Neural progenitor cell (in vitro differentiated cells): ENCODE measurements at regions not wholly inside any gene's neighbourhood (a gene's known extent, or its start where the extent isn't known, plus 50 kb on each side); places are given as distances from the start of the nearest gene placed in this dataset.

Experiments
- DNase-seq: peaks from one replicate; pipeline ENCODE4 v3.0.0-alpha.2; 2016; ENCODE audit warnings: low spot score
- H2AFZ ChIP-seq: fragments of 200-600 bp; sonication (generic); replicated peaks from 2 replicates; pipeline ENCODE4 v1.6.1; 2016; ENCODE audit warnings: antibody characterized with exemption
- H3F3A ChIP-seq: fragments of 200-600 bp; sonication (generic); 2 replicates; pipeline ENCODE4 v1.6.1; 2016; ENCODE audit warnings: antibody characterized with exemption, low read depth
- H3K27ac ChIP-seq: fragments of 200-600 bp; sonication (generic); 2 replicates; pipeline ENCODE4 v1.5.1; 2016; ENCODE audit warnings: mild to moderate bottlenecking
- H3K27me3 ChIP-seq: fragments of 200-600 bp; sonication (generic); 2 replicates; pipeline ENCODE4 v1.6.1; 2016; ENCODE audit warnings: mild to moderate bottlenecking, moderate library complexity
- H3K36me3 ChIP-seq: fragments of 200-600 bp; sonication (generic); 2 replicates; pipeline ENCODE4 v1.5.1; 2016
- H3K4me1 ChIP-seq: fragments of 200-600 bp; sonication (generic); 2 replicates; pipeline ENCODE4 v1.6.1; 2016; ENCODE audit warnings: mixed run types
- H3K4me2 ChIP-seq: fragments of 200-600 bp; sonication (generic); 2 replicates; pipeline ENCODE4 v1.6.1; 2016
- H3K4me3 ChIP-seq: fragments of 200-600 bp; sonication (generic); 2 replicates; pipeline ENCODE4 v1.5.1; 2016
- H3K79me2 ChIP-seq: fragments of 200-600 bp; sonication (generic); 2 replicates; pipeline ENCODE4 v1.6.1; 2016; ENCODE audit warnings: low read depth
- H3K9ac ChIP-seq: fragments of 200-600 bp; sonication (generic); 2 replicates; pipeline ENCODE4 v1.6.1; 2016
- H3K9me3 ChIP-seq: fragments of 200-600 bp; sonication (generic); 2 replicates; pipeline ENCODE4 v1.5.1; 2016; ENCODE audit warnings: low read depth
- H4K20me1 ChIP-seq: fragments of 200-600 bp; sonication (generic); 2 replicates; pipeline ENCODE4 v1.6.1; 2016; ENCODE audit warnings: low read depth
- H3K27ac Mint-ChIP-seq: 3 replicates; pipeline ENCODE4 v1.8.0; 2021; ENCODE audit warnings: mixed read lengths
- H3K27me3 Mint-ChIP-seq: 2 replicates; pipeline ENCODE4 v1.8.0; 2022; ENCODE audit warnings: low read depth, mild to moderate bottlenecking, inconsistent platforms, moderate library complexity, mixed read lengths; ENCODE audit not compliant: insufficient read depth
- H3K36me3 Mint-ChIP-seq: 3 replicates; pipeline ENCODE4 v1.8.0; 2021; ENCODE audit warnings: mixed read lengths
- H3K4me1 Mint-ChIP-seq: 3 replicates; pipeline ENCODE4 v1.8.0; 2021; ENCODE audit warnings: mixed read lengths
- H3K4me3 Mint-ChIP-seq: 3 replicates; pipeline ENCODE4 v1.8.0; 2021; ENCODE audit warnings: mild to moderate bottlenecking, moderate library complexity, mixed read lengths
- H3K9me3 Mint-ChIP-seq: 3 replicates; pipeline ENCODE4 v1.8.0; 2020; ENCODE audit warnings: mixed read lengths
- EZH2 ChIP-seq: fragments of 200-600 bp; sonication (generic); IDR thresholded peaks from 2 replicates; pipeline ENCODE4 v1.6.1; 2017; ENCODE audit warnings: antibody characterized with exemption, mild to moderate bottlenecking, moderate library complexity
- EZH2phosphoT487 ChIP-seq: fragments of 200-600 bp; sonication (generic); IDR thresholded peaks from 2 replicates; pipeline ENCODE4 v1.6.1; 2017; ENCODE audit warnings: antibody characterized with exemption
- TF ChIP-seq, protein P1 (sequence below): fragments of 200-600 bp; sonication (generic); IDR thresholded peaks from 2 replicates; pipeline ENCODE4 v1.5.1; 2017; ENCODE audit warnings: antibody characterized with exemption, mild to moderate bottlenecking

DNA sequence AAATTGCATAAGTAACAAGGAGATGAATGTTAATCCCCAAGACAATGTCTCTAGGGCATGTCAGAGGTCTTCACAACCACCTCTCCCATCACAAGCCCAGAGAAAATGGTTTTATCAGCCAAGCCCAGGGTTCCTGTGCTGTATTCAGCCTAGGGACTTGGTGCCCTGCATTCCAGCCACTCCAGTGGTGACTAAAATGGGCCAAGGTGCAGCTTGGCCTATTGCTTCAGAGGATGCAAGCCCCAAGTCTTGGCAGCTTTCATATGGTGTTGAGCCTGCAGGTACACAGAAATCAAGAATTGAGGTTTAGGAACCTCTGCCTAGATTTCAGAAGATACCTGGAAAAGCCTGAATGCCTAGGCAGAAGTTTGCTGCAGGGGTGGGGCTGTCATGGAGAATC, 1118.6 kb downstream of the PLA2G4A start:
- H3K4me3 Mint-ChIP-seq = no peak overlapping the region

DNA sequence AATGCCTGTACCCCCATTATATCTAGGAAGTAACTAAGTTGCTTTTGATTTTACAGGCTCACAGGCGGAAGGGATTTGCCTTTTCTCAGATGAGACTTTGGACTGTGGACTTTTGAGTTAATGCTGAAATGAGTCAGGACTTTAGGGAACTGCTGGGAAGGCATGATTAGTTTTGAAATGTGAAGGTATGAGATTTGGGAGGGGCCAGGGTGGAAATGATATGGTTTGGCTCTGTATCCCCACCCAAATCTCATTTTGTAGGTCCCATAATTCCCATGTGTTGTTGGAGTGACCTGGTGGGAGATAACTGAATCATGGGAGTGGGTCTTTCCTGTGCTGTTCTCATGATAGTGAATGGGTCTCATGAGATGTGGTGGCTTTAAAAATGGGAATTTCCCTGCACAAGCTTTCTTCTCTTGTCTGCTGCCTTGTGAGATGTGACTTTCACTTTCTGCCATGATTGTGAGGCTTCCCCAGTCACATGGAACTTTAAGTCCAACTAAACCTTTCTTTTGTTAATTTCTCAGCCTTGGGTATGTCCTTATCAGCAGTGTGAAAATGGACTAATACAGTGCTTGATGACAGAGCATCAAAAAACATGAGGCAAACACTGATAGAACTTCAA, 1119.5 kb downstream of the PLA2G4A start:
- no peaks in the 10 kb centered on the region for H3K79me2 ChIP-seq
- Mint-ChIP-seq H3K27ac (no peak overlapping the region), H3K4me1 (no peaks in the 10 kb centered on the region), H3K9me3 (peaks cover 23% of the 10 kb centered on the region), H3K4me3 (no peak overlapping the region), H3K36me3 (peaks cover 3% of the 10 kb centered on the region), H3K27me3 (peaks cover 2% of the 10 kb centered on the region)
- H3K27me3 ChIP-seq = no peaks in the 10 kb centered on the region
- H3K4me3 ChIP-seq = no peak overlapping the region
- H3K27ac ChIP-seq = no peak overlapping the region
- no peaks in the 10 kb centered on the region for H3K4me1 ChIP-seq
- DNase-seq = no peak
- TF ChIP-seq, protein P1, sequence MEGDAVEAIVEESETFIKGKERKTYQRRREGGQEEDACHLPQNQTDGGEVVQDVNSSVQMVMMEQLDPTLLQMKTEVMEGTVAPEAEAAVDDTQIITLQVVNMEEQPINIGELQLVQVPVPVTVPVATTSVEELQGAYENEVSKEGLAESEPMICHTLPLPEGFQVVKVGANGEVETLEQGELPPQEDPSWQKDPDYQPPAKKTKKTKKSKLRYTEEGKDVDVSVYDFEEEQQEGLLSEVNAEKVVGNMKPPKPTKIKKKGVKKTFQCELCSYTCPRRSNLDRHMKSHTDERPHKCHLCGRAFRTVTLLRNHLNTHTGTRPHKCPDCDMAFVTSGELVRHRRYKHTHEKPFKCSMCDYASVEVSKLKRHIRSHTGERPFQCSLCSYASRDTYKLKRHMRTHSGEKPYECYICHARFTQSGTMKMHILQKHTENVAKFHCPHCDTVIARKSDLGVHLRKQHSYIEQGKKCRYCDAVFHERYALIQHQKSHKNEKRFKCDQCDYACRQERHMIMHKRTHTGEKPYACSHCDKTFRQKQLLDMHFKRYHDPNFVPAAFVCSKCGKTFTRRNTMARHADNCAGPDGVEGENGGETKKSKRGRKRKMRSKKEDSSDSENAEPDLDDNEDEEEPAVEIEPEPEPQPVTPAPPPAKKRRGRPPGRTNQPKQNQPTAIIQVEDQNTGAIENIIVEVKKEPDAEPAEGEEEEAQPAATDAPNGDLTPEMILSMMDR = no peak
- TF ChIP-seq EZH2phosphoT487 = no peak
- TF ChIP-seq EZH2 = no peak
- H3K36me3 ChIP-seq = no peaks in the 10 kb centered on the region
- H3K9me3 ChIP-seq = peaks cover 11% of the 10 kb centered on the region
- no peak overlapping the region for H3K9ac ChIP-seq
- H3F3A ChIP-seq = no peaks in the 10 kb centered on the region
- H2AFZ ChIP-seq = no peak overlapping the region
- H3K4me2 ChIP-seq = no peak overlapping the region
- no peaks in the 10 kb centered on the region for H4K20me1 ChIP-seq

More for the DNA sequence above, 1118.6 kb downstream of the PLA2G4A start:
- H3K4me3 ChIP-seq = no peak overlapping the region
- H3K79me2 ChIP-seq = no peaks in the 10 kb centered on the region
- H3K27ac ChIP-seq = no peak overlapping the region
- no peak for DNase-seq
- no peak overlapping the region for H2AFZ ChIP-seq
- H3K27me3 ChIP-seq = no peaks in the 10 kb centered on the region
- Mint-ChIP-seq H3K27ac (no peak overlapping the region), H3K27me3 (peaks cover 2% of the 10 kb centered on the region), H3K36me3 (peaks cover 3% of the 10 kb centered on the region), H3K9me3 (peaks cover 22% of the 10 kb centered on the region), H3K4me1 (no peaks in the 10 kb centered on the region)
- H4K20me1 ChIP-seq = no peaks in the 10 kb centered on the region
- H3K4me2 ChIP-seq = no peak overlapping the region
- no peak overlapping the region for H3K9ac ChIP-seq
- no peaks in the 10 kb centered on the region for H3F3A ChIP-seq
- H3K36me3 ChIP-seq = no peaks in the 10 kb centered on the region
- peaks cover 9% of the 10 kb centered on the region for H3K9me3 ChIP-seq
- TF ChIP-seq EZH2phosphoT487 = no peak
- TF ChIP-seq, protein P1 = no peak
- TF ChIP-seq EZH2 = no peak
- no peaks in the 10 kb centered on the region for H3K4me1 ChIP-seq

DNA sequence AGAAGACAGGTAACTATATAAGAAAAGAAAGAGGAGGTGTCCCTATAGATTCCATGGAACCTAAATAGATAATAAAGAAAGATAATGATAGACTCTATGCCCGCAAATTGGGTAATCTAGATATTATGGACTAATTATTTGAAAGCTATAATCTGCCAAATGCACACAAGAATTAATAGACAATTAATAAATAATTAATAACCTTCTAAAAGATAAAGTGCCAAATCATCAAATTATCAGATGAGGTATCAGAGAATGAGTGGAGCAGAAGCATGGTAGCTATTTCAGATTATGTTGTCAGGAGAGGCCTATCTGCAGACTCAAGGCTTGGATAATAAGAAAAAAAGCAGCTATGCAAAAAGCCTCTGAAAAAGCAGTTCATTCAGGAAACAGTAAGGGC, 1120.8 kb downstream of the PLA2G4A start:
- no peaks in the 10 kb centered on the region for H3K4me1 ChIP-seq
- H3K27me3 ChIP-seq = no peaks in the 10 kb centered on the region
- no peak overlapping the region for H3K4me3 ChIP-seq
- H3K9ac ChIP-seq = no peak overlapping the region
- DNase-seq = no peak
- no peaks in the 10 kb centered on the region for H4K20me1 ChIP-seq
- H3K36me3 ChIP-seq = no peaks in the 10 kb centered on the region
- Mint-ChIP-seq H3K9me3 (peaks cover 23% of the 10 kb centered on the region), H3K36me3 (peaks cover 3% of the 10 kb centered on the region), H3K4me1 (no peaks in the 10 kb centered on the region), H3K27me3 (peaks cover 2% of the 10 kb centered on the region), H3K4me3 (no peak overlapping the region), H3K27ac (no peak overlapping the region)
- TF ChIP-seq EZH2phosphoT487 (no peak), EZH2 (no peak)
- TF ChIP-seq, protein P1 = no peak
- H3K27ac ChIP-seq = no peak overlapping the region
- peaks cover 11% of the 10 kb centered on the region for H3K9me3 ChIP-seq
- no peak overlapping the region for H2AFZ ChIP-seq
- no peak overlapping the region for H3K4me2 ChIP-seq
- no peaks in the 10 kb centered on the region for H3F3A ChIP-seq
- H3K79me2 ChIP-seq = no peaks in the 10 kb centered on the region
